Right lobe of liver (tissue), 4 donors: ENCODE measurements at regions not wholly inside any gene's neighbourhood (a gene's known extent, or its start where the extent isn't known, plus 50 kb on each side); places are given as distances from the start of the nearest gene placed in this dataset.

Source experiments
- CTCF ChIP-seq, 4 donors: fragments of 200-600 bp in 3 of 4; fragments of 450-650 bp in 1 of 4; IDR thresholded peaks; one replicate each; pipeline versions ENCODE4 v1.5.1 to v1.8.0; 2016 to 2022; ENCODE audit warnings: antibody characterized with exemption in 4 of 4, mild to moderate bottlenecking in 2 of 4
- POLR2A ChIP-seq: fragments of 450-650 bp; IDR thresholded peaks from one replicate; pipeline ENCODE4 v1.6.1; 2017; ENCODE audit warnings: antibody characterized with exemption, mild to moderate bottlenecking
- donor health status: DM: no; HTN: no; CAD: no.
- donor health status: DM: no; HTN: no; CAD: no.
- donor health status: DM: no; HTN: yes; CAD: no.

GRCh38 chr3:182501856-182502255 lies 291.4 kb upstream of the ATP11B start:
- TF ChIP-seq POLR2A (no peak), CTCF (IDR thresholded peaks at IDR 0.05) (no peak)
